ENCODE measurements at regions not wholly inside any gene's neighbourhood (a gene's known extent, or its start where the extent isn't known, plus 50 kb on each side); places are given as distances from the start of the nearest gene placed in this dataset.

DNA sequence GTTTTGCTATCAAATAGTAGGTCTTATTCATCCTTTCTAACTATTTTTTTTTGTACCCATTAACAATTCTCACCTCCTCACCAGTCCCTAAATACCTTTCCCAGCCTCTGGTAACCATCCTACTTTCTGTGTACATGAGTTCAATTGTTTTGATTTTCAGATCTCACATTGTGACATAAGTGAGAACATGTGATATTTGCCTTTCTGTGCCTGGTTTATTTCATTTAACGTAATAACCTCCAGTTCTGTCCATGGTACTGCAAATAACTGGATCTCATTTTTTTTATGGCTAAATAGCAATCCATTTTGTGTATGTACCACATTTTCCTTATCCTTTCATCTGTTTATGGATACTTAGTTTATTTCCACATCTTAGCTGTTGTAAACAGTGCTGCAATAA is 181.9 kb upstream of the KIF2B start:
- no peak for ATAC-seq
- no peak overlapping the region for H3K4me3 ChIP-seq (replicated peaks in 1 of 2; ENCODE audit: low read depth in 1 of 2, low read length in 2 of 2)
- peaks cover 16 to 31% of the 10 kb centered on the region in 2 experiments; a peak in 3 of 4 replicates for H3K9me3 ChIP-seq (ENCODE audit: control insufficient read depth in 1 of 2, insufficient read depth in 1 of 2, low read depth in 1 of 2, low read length in 2 of 2)
- ChIA-PET CTCF (no interaction called here), POLR2A (no interaction called here), RAD21 (ENCODE audit: low non-redundant PET in 1 of 2, low total read pairs in 2 of 2, uncharacterized antibody in 2 of 2, unreplicated experiment in 2 of 2) (no interaction called here)
- H3K4me1 ChIP-seq (ENCODE audit: control insufficient read depth in 1 of 2, insufficient read depth in 2 of 2, low read length in 2 of 2), result no peaks in the 10 kb centered on the region
- H3K79me2 ChIP-seq (ENCODE audit: insufficient read depth, low read length), result no peaks in the 10 kb centered on the region
- H3K27me3 ChIP-seq (ENCODE audit: insufficient read depth, low read length), result no peaks in the 10 kb centered on the region
- H3K9me2 ChIP-seq (ENCODE audit: insufficient read depth), result no peaks in the 10 kb centered on the region
- H3K9ac ChIP-seq (ENCODE audit: low read length), result no peak overlapping the region
- no peak overlapping the region for H3K27ac ChIP-seq (ENCODE audit: low read depth, low read length)
- H4K20me1 ChIP-seq (ENCODE audit: insufficient read depth), result no peaks in the 10 kb centered on the region
- H3K4me2 ChIP-seq (ENCODE audit: low read length), result no peak overlapping the region
- TF ChIP-seq EZH2 (IDR thresholded peaks at IDR 0.05), result no peak
- TF ChIP-seq YY1 (IDR thresholded peaks at IDR 0.05; ENCODE audit: extremely low read depth, insufficient replicate concordance, low read depth, low read length), result no peak
- TF ChIP-seq TCF7L2 (IDR thresholded peaks at IDR 0.05; ENCODE audit: borderline replicate concordance, extremely low read depth, insufficient read depth, insufficient read length), result no peak
- TF ChIP-seq ZFX (IDR thresholded peaks at IDR 0.05), result no peak
- TF ChIP-seq, protein P1, sequence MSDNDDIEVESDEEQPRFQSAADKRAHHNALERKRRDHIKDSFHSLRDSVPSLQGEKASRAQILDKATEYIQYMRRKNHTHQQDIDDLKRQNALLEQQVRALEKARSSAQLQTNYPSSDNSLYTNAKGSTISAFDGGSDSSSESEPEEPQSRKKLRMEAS (IDR thresholded peaks at IDR 0.05), result no peak
- H2AFZ ChIP-seq (ENCODE audit: low read depth, low read length, poor library complexity, severe bottlenecking), result no peak overlapping the region
- DNase-seq (ENCODE audit: low read depth, low spot score), result no peak
- intact Hi-C loops (cut with micrococcal nuclease), result no loop called here
- no peaks in the 10 kb centered on the region for H3K36me3 ChIP-seq (ENCODE audit: control insufficient read depth in 1 of 2, insufficient read depth in 2 of 2, low read length in 2 of 2)
- no TSS peak for BruUV-seq (replicated peaks)

DNA sequence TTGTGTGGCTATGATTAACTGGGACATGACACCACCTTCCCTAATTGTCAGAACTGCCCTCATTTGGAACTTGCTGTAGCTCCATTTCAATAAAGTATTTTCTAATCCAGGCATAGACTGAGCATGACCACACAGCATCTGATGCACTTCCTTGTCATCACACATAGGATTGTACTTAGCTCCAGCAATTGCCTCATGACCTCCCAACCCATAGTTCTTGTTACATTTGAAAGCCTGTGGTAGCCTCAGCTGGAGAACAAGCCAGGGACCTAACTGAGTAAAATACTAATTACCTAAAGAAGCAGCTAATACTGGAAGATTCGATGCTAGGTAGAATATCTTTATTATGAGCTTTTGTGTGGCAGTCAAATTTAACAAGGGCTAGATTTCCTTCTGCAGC is 187.3 kb upstream of the KIF2B start:
- no peaks in the 10 kb centered on the region for H3K36me3 ChIP-seq (ENCODE audit: control insufficient read depth in 1 of 2, insufficient read depth in 2 of 2, low read length in 2 of 2)
- CTCF ChIA-PET, result no interaction called here

More for the DNA sequence above, 187.3 kb upstream of the KIF2B start:
- H3K27ac ChIP-seq (ENCODE audit: low read depth, low read length), result no peak overlapping the region
- BruUV-seq (replicated peaks), result no TSS peak
- H3K27me3 ChIP-seq (ENCODE audit: insufficient read depth, low read length), result no peaks in the 10 kb centered on the region
- intact Hi-C loops (cut with micrococcal nuclease), result no loop called here
- no peak overlapping the region for H3K4me3 ChIP-seq (replicated peaks in 1 of 2; ENCODE audit: low read depth in 1 of 2, low read length in 2 of 2)
- H2AFZ ChIP-seq (ENCODE audit: low read depth, low read length, poor library complexity, severe bottlenecking), result no peak overlapping the region
- H3K9ac ChIP-seq (ENCODE audit: low read length), result no peak overlapping the region
- no peaks in the 10 kb centered on the region for H3K9me2 ChIP-seq (ENCODE audit: insufficient read depth)
- peaks cover 25 to 38% of the 10 kb centered on the region in 2 experiments for H3K9me3 ChIP-seq (ENCODE audit: control insufficient read depth in 1 of 2, insufficient read depth in 1 of 2, low read depth in 1 of 2, low read length in 2 of 2)
- POLR2A ChIA-PET, result no interaction called here
- ATAC-seq, result no peak
- H4K20me1 ChIP-seq (ENCODE audit: insufficient read depth), result no peaks in the 10 kb centered on the region
- no peak for DNase-seq (ENCODE audit: low read depth, low spot score)
- H3K4me2 ChIP-seq (ENCODE audit: low read length), result no peak overlapping the region
- no peaks in the 10 kb centered on the region for H3K79me2 ChIP-seq (ENCODE audit: insufficient read depth, low read length)
- H3K4me1 ChIP-seq (ENCODE audit: control insufficient read depth in 1 of 2, insufficient read depth in 2 of 2, low read length in 2 of 2), result no peaks in the 10 kb centered on the region
- TF ChIP-seq CEBPB (IDR thresholded peaks at IDR 0.05; ENCODE audit: low read depth) (no peak), POLR2A (IDR thresholded peaks at IDR 0.05; ENCODE audit: borderline replicate concordance, extremely low read depth, insufficient read depth, insufficient read length) (no peak), EZH2phosphoT487 (IDR thresholded peaks at IDR 0.05; ENCODE audit: borderline replicate concordance) (no peak), SRF (IDR thresholded peaks at IDR 0.05; ENCODE audit: low read depth) (no peak), CBX3 (IDR thresholded peaks at IDR 0.05; ENCODE audit: low read depth) (no peak), ELF1 (IDR thresholded peaks at IDR 0.05; ENCODE audit: borderline replicate concordance, low read depth) (no peak), POLR2AphosphoS5 (IDR thresholded peaks at IDR 0.05; ENCODE audit: low read depth, low read length) (no peak), TCF7L2 (IDR thresholded peaks at IDR 0.05; ENCODE audit: borderline replicate concordance, extremely low read depth, insufficient read depth, insufficient read length) (no peak), RAD21 (IDR thresholded peaks at IDR 0.05; ENCODE audit: low read depth) (no peak), JUND (IDR thresholded peaks at IDR 0.05) (no peak), EGR1 (IDR thresholded peaks at IDR 0.05; ENCODE audit: low read depth) (no peak), YY1 (IDR thresholded peaks at IDR 0.05; ENCODE audit: extremely low read depth, insufficient replicate concordance, low read depth, low read length) (no peak), SIN3A (IDR thresholded peaks at IDR 0.05; ENCODE audit: low read depth) (no peak), SP1 (IDR thresholded peaks at IDR 0.05; ENCODE audit: low read depth) (no peak)
- TF ChIP-seq, protein P1 (IDR thresholded peaks at IDR 0.05), result no peak
- TF ChIP-seq, protein P2, sequence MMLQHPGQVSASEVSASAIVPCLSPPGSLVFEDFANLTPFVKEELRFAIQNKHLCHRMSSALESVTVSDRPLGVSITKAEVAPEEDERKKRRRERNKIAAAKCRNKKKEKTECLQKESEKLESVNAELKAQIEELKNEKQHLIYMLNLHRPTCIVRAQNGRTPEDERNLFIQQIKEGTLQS (IDR thresholded peaks at IDR 0.05), result no peak
- RAD21 ChIA-PET (ENCODE audit: low non-redundant PET in 1 of 2, low total read pairs in 2 of 2, uncharacterized antibody in 2 of 2, unreplicated experiment in 2 of 2), result no interaction called here

Data from HCT116 (cell line).